ENCODE measurements at regions not wholly inside any gene's neighbourhood (a gene's known extent, or its start where the extent isn't known, plus 50 kb on each side); places are given as distances from the start of the nearest gene placed in this dataset.
"Not testable (repeated sequence)": the region's sequence is repeated elsewhere in the genome, so short reads cannot be mapped to it uniquely, and the experiment has no call there.

DNA sequence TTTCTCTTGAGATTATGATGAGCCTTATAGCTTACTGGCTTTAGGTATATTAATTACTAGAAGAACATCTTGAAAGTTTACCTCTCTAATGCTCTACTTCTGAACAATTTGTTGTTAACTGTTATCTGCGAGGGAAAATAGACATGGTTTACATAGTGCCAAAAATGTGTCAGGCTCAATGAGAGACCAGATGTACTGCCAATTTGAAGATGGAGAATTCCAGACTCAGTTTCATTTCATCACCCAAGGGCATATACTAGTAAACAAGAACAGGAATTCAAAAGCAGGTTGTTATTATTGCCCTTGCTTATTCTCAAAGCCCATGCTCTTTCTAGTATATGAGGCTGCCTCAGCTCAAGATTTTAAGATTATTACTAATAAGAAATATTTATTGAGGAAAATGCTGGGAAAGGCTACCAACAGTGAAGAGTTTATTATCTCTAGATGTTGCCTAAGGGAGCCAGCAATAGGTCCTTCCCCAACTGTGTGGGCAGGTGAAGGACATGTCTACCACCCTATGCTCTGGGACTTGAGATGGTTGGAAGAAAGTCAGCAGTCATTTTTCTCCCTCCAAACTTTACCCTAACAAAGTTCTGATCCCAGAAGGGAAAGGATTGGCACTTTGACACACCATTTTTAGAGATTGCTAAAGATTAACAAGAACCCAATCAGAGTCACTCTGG is 792.7 kb downstream of the METTL4 start:
- TF ChIP-seq, protein P1, sequence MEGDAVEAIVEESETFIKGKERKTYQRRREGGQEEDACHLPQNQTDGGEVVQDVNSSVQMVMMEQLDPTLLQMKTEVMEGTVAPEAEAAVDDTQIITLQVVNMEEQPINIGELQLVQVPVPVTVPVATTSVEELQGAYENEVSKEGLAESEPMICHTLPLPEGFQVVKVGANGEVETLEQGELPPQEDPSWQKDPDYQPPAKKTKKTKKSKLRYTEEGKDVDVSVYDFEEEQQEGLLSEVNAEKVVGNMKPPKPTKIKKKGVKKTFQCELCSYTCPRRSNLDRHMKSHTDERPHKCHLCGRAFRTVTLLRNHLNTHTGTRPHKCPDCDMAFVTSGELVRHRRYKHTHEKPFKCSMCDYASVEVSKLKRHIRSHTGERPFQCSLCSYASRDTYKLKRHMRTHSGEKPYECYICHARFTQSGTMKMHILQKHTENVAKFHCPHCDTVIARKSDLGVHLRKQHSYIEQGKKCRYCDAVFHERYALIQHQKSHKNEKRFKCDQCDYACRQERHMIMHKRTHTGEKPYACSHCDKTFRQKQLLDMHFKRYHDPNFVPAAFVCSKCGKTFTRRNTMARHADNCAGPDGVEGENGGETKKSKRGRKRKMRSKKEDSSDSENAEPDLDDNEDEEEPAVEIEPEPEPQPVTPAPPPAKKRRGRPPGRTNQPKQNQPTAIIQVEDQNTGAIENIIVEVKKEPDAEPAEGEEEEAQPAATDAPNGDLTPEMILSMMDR (IDR thresholded peaks at IDR 0.05; ENCODE audit: low read depth, low read length, missing control alignments), result no peak
- H3K27ac ChIP-seq, result no peak overlapping the region
- no peak for DNase-seq
- in situ Hi-C loops (cut with HindIII; ENCODE audit: low pct_ligation_motif_present, low sequenced_read_pairs), result no loop called here
- H3K27me3 ChIP-seq (replicated peaks), result no peaks in the 10 kb centered on the region
- no peaks in the 10 kb centered on the region for H3K36me3 ChIP-seq (replicated peaks)
- no peak overlapping the region for H3K4me3 ChIP-seq (ENCODE audit: low read depth, low read length)

- Histone ChIP-seq H3K27ac (no peak overlapping the region), H3K36me3 (replicated peaks) (no peaks in the 10 kb centered on the region), H3K4me3 (ENCODE audit: low read depth, low read length) (no peak overlapping the region), H3K27me3 (replicated peaks) (no peaks in the 10 kb centered on the region)
- DNase-seq, result no peak
- TF ChIP-seq, protein P1 (IDR thresholded peaks at IDR 0.05; ENCODE audit: low read depth, low read length, missing control alignments), result no peak
- in situ Hi-C loops (cut with HindIII; ENCODE audit: low pct_ligation_motif_present, low sequenced_read_pairs), result no loop called here
Observed at GRCh38 chr18:1779587-1779986, 791.7 kb downstream of the METTL4 start.

- in situ Hi-C loops (cut with HindIII; ENCODE audit: low pct_ligation_motif_present, low sequenced_read_pairs), result no loop called here
- TF ChIP-seq, protein P1 (IDR thresholded peaks at IDR 0.05; ENCODE audit: low read depth, low read length, missing control alignments), result no peak
- DNase-seq, result no peak
- Histone ChIP-seq H3K27ac (no peak overlapping the region), H3K4me3 (ENCODE audit: low read depth, low read length) (no peak overlapping the region), H3K36me3 (replicated peaks) (no peaks in the 10 kb centered on the region), H3K27me3 (replicated peaks) (no peaks in the 10 kb centered on the region)
Observed at GRCh38 chr18:1784113-1784512, 787.2 kb downstream of the METTL4 start.

- in situ Hi-C loops (cut with HindIII; ENCODE audit: low pct_ligation_motif_present, low sequenced_read_pairs); H3K36me3 ChIP-seq (replicated peaks); DNase-seq; H3K27ac ChIP-seq; H3K27me3 ChIP-seq (replicated peaks); H3K4me3 ChIP-seq (ENCODE audit: low read depth, low read length): not testable (repeated sequence)
Observed at GRCh38 chr18:1785980-1786379, 785.3 kb downstream of the METTL4 start.

DNA sequence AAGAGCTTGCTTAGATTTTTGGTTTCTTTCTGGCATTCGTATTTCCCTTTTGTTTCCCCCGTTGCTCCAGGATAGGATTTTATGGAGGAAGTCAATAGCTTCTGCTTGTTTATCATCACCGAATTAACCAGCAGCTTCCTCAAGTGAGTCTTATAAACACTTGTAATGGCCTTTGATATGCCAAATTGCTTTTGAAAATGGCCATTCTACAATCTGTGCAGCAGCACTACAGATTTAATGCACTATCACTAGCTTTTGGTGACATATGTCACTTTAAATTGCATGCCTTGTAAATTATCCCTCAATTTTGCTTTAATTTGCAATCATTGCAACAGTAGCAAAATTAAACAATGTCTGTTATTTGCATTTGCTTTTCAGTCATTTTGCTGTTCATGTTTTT is 774.7 kb downstream of the METTL4 start:
- in situ Hi-C loops (cut with HindIII; ENCODE audit: low pct_ligation_motif_present, low sequenced_read_pairs), result no loop called here
- no peaks in the 10 kb centered on the region for H3K36me3 ChIP-seq (replicated peaks)
- no peaks in the 10 kb centered on the region for H3K27me3 ChIP-seq (replicated peaks)
- no peak overlapping the region for H3K27ac ChIP-seq
- DNase-seq, result no peak
- H3K4me3 ChIP-seq (ENCODE audit: low read depth, low read length), result no peak overlapping the region
- TF ChIP-seq, protein P1 (IDR thresholded peaks at IDR 0.05; ENCODE audit: low read depth, low read length, missing control alignments), result no peak

DNA sequence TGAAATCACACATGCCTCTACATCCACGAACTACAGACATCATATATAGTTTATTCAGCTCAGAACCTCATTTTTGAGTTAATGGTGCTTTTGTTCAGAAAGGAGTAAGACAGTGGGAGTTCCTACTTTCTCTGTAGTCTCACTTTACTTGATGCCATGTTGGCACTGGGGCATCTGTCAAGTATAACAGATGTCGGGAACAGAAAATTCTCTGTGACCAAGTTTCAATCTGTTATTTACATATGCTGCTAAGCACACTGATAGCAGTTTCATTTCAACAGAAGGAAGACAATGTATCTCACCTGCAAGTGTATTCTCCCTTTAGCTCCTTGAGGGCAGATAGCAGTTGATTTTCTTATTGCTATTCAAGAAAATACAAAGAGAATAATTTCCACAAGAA is 774.1 kb downstream of the METTL4 start:
- in situ Hi-C loops (cut with HindIII; ENCODE audit: low pct_ligation_motif_present, low sequenced_read_pairs), result no loop called here
- no peak overlapping the region for H3K4me3 ChIP-seq (ENCODE audit: low read depth, low read length)
- no peaks in the 10 kb centered on the region for H3K27me3 ChIP-seq (replicated peaks)
- no peak overlapping the region for H3K27ac ChIP-seq
- no peak for DNase-seq
- TF ChIP-seq, protein P1 (IDR thresholded peaks at IDR 0.05; ENCODE audit: low read depth, low read length, missing control alignments), result no peak
- no peaks in the 10 kb centered on the region for H3K36me3 ChIP-seq (replicated peaks)
